Fibroblast of skin of abdomen (primary cell): ENCODE measurements at regions not wholly inside any gene's neighbourhood (a gene's known extent, or its start where the extent isn't known, plus 50 kb on each side); places are given as distances from the start of the nearest gene placed in this dataset.

Source experiments
- DNase-seq: peaks from one replicate; pipeline ENCODE4 v3.0.0-alpha.2; 2013

DNA sequence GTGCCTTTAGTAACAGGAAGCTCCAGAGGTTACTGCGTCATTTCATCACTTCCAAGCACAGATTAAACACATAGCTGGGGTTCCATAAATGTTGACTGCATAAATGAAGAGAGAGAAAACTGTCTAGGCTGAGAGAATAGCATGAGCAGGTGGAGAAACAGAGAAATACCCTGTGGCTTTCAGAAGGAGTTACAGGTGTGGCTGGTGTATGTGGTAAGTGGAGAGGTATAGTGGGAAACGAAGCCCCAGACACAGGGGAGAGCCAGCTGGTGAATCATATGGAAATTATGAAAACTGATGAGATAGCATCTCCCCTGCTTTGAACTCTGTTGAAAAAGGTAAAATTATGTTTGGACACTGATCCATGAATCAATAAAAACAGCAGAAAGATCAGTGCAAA lies 807.4 kb upstream of the POU3F3 start:
- DNase-seq, result no peak

DNA sequence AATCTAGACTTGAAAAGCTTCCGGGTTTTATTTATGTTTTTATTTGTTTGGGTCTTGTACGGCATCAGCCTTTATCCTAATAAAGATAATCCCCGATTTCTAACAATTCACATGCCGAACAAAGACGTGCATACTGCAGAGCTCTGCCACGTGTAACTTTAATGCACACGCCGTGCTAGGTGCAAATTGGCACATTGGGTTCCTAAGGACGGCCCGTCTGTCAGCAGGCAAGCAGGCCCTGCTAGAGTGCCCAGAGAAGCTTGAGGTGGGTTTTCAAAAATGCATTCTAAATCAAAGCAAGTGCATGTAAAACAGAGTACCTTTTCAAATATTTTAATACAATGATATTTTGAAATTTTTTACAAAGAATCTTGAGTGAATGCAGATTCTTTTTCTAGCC lies 806.4 kb upstream of the POU3F3 start:
- no peak for DNase-seq

DNA sequence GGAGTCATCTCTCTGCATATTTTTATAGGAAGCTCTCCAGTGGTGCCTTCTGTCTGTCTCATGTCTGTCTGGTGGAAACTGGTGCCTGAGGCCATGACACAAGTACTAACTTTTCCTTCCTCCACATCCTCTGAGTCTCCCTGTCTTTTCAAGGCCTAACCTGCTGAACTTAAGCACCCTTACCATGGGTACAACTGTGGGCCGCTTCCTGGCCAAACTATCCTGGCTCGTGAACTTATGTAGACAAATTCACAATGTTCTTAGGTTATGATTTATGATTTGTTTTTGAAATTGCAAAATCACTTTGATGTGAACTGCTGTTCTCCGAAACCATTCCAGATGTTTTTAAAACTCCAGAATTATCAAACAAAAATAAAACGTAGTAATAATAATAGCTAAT lies 804.5 kb upstream of the POU3F3 start:
- no peak for DNase-seq

DNA sequence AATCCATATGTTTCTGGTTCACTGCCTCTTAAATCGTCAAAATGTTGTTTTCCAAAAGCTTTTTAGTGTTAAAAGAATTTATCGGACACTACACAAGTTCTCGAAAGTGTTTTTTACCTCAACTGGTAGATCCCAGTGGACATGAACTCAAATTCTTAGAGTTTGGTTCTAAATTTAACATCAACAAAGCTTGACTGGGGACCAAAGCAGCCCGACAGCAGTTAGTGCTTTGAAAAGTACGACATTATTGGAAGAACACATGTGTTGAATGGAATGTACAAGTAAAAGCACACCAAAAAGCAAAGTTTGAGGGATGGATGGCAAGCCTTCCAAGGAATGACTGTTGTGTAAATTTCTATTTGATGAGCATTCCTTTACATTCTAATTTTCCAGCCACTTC lies 803.9 kb upstream of the POU3F3 start:
- DNase-seq, result no peak

DNA sequence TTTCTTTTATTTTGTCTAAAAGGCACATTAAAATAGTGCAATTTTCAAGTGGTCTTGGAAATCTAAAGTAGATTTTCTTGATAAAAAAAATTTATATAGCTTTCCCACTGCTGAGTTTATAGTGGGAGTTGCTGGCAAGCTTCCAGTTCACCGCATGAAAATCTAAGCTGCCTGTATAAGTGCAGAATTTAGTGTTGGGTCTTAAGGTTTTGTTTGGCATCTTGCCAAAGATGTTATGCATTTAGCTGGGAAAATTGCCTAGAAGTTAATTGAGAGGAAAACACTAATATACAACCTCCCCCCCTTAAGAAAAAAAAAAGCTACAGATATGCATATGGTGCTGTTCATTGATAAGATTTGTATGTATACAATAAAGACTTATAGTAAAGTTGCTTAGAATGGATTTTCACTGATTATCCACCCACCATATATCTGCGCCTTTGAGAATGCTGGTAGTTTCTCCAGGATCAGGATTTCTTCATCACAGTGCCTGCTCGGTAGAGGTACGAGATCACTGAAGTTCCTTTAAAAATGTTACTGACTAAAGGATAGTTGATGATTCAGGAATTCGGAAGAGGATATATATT lies 803.2 kb upstream of the POU3F3 start:
- DNase-seq, result no peak

DNA sequence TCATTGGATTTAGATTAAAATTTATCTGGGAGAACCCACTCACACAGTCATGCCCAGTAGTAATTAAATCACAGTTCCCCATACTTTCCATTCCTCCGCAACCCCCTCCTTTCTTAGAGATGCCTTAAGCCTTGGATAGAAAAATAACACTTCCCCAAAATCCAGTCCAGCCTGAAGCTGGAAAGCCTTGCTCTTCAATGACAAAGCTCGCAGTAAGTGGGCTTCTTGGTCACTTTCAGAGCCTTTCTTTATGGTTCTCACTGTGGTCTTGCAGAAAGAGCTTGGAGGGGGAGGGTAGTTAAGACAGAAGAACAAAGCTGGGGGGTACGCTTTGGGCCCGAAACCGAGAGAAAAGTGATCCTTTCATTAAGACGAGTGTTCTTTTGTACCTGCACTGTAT lies 802.1 kb upstream of the POU3F3 start:
- no peak for DNase-seq

DNA sequence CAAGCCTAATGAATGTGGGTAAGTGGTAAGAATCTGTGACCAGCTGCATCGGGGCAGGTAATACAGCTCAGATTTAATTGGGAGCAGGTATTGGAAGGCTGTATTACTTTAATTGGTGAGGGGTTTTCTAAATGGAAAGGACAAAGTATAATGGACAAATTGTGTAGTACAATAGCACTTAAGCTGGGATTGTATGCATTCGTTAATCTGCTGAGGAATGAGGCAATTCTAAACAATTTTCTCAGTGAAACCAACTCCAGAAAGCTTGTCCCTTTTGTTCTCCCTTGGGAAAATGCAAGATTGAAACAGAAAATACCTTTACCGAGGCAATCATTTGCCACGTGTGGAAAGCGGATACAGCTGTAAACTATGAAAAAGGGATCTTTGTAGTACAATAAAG lies 801.6 kb upstream of the POU3F3 start:
- no peak for DNase-seq

DNA sequence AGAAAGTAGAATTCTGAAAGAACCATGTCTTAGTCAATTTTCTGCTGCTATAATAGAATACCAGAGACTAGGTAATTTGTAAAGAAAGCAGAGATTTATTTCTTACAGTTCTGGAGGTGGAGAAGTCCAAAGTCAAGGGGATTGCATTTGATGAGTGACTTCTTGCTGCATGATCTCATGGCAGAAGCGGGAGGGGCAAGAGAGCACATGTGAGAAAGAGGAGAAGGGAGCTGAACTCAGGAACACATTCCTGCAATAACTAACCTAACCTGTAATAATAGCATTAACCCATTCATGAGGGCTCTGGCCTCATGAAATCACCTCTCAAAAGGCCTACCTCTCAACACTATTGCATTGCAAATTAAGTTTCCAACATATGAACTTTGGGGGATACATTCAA lies 797.5 kb upstream of the POU3F3 start:
- DNase-seq, result no peak

DNA sequence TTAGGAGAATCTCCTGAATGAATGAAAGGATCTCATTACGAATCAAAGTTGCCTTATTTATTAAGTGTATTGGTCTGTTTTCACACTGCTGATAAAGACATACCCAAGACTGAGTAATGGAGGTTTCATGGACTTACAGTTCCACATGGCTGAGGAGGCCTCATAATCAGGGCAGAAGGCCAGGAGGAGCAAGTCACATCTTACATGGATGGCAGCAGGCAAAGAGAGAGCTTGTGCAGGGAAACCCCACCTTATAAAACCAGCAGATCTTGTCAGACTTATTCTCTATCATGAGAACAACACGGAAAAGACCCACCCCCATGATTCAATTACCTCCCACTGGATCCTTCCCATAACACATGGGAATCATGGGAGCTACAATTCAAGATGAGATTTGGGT lies 785.2 kb upstream of the POU3F3 start:
- no peak for DNase-seq

DNA sequence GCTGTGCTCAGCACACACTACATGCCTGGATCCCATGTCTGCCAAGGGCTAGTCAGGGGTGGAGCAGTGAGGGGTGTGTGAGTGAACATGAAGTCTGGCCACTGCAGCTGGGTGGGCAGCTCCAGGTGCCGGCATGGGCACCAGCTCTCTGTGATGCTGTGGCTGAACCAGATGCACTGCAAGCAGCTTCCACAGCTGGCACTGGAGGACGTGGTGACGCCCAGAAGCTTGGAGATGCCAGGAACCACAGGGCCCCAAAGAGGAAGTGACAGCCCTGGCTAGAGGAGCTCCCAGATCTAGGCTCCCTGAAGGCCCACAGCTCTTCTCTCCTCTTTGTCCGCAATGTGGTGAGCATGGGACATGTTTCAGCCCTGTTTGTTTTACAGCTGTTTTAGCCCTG lies 776.3 kb upstream of the POU3F3 start:
- DNase-seq, result no peak

DNA sequence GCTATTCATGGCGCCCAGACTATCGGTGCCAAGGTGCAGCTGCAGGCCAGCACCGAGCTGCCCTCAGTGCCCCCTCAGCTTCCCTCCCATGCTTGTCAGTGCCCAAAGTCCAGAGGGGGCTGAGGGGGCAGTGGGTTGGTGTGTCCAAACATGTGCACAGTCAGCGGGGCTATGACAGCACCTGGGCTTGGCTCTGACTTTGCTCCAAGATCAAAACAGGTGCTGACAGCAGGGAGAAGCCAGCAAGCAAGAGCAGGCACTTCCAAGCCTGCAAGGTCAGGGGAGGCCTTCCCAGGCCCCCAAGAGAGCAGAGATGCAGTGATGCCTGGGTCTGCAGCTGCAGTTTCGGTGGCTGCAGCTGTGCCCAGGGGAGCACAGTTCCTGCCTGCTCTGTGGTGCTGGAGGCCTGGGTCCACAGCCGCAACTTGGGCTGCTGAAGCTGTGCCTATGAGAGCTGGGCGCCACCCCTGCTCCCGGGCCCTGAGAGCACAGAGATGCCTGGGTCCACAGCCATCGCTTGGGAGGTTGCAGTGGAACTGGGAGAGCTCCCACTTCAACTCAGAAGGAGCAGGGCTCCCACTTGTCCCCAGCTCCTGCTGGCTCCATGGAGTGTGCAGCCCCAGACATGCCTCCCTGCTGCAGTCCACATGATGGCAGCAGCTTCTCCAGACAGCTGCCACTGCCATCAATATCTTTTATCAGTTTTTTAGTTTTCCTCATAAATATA lies 775.3 kb upstream of the POU3F3 start:
- no peak for DNase-seq

DNA sequence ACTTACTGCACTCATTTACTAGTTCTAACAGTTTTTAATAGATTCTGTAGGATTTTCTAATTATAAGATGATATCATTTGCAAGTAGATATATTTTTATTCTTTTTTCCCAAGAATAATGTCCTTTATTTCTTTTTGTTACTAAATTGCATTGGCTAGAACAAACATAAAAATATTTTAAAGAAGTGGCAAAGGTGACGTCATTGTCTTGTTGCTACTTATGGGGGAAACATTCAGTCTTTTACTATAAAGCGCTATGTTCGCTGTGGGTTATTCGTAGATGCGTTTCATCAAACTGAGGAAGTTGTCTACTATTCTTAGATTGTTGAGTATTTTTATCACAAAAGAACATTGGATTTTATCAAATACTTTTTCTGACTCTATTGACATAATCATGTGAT lies 765.2 kb upstream of the POU3F3 start:
- no peak for DNase-seq

DNA sequence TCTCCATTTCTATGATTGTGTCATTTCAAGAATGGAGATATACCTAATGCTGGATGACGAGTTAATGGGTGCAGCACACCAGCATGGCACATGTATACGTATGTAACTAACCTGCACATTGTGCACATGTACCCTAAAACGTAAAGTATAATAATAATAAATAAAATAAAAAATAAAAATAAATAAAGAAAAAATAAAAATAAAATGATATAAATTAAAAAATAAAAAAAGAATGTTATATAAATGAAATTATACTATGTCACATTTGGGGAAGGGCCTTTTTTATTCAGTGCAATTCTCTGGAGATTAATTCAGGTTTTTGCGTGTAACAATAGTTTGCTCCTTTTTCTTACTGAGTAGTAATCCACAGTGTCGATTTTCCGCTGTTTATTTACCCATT lies 763.5 kb upstream of the POU3F3 start:
- DNase-seq, result no peak

DNA sequence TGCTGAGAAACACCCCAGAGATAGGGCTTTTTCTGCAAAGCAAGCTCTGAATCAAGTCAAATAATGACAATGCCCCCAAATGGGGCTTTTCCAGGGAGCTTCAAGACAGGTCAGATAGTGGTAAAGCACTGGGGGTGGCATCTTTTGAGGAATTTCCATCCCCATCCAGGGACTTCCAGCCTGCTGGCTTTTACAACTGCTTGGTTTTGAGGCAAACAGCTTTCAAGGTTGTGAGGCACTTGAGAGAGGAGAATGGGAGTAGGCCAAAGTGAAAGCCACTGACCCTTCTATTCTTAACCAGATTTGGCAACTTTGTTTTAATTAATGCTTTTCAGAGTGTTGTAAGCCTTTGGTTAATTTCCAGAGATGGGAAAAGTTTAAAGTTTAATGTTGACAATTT lies 762.0 kb upstream of the POU3F3 start:
- no peak for DNase-seq

DNA sequence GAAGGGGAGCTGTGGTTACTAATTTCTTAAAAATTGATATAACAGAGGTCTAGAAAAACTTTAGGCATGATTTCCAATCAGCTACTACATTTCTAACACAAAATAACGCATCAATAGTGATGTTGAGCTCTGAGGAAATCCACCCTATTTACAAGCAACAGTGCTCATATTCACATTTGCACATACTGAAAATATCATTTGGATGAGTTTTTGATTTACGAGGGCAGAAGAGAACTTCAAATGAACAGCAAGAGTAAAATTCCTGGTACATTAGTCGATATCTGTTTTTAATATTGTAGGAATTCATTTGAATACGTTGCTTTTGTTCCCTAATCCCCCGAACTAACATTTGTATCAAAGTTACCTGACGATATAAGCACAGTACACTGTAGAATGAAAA lies 761.0 kb upstream of the POU3F3 start:
- peak; percentile 63 for DNase-seq

DNA sequence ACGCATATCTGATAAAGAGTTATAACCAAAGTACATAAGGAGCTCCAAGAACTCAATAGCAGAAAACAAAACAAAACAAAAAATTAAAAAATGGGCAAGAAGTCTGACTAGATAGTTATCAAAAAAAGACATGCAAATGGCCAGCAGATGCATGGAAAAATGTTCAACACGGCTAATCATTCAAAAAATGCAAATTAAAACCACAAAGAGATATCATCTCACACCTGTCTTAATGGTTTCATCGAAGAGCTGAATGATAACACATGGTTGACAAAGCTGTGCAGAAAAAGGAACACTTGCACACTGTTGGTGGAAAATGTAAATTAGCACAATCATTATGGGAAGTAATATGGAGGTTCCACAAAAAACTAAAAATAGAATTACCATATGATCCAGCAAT lies 751.3 kb upstream of the POU3F3 start:
- no peak for DNase-seq

DNA sequence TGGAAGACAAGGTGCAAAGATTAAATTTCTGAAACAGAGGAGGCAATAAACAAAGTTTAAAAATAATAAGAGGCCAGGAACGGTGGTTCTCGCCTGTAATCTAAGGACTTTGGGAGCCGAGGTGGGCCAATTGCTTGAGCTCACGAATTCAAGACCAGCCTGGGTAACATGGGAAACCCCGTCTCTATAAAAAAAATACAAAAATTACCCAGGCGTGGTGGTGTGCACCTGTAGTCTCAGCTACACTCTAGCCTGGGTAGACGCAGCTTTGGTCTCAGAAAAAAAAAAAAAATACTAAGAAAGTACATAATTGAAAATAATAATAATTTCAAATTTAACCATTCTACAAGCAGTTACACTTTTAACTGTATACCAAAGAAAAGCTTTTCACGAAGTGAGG lies 744.6 kb upstream of the POU3F3 start:
- DNase-seq, result no peak

DNA sequence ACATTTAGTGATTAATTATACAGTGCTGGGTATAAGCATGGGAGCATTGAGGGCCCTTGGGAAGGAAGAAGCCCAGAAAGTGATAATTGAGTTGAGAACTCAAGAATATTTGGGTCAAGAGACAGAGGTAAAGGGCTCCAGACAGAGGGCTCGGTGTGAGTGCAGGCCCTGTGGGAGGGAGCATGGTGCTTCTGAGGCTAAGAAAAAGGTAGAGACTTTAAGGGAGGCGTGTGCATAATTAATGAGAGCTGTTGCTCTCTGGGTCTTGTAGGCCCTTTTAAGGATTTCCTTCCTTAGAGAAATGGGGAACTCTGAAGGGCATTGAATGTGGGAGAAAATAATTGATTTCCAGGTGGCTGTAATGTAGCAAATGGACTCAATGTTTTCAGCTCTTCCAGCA lies 735.0 kb upstream of the POU3F3 start:
- no peak for DNase-seq

DNA sequence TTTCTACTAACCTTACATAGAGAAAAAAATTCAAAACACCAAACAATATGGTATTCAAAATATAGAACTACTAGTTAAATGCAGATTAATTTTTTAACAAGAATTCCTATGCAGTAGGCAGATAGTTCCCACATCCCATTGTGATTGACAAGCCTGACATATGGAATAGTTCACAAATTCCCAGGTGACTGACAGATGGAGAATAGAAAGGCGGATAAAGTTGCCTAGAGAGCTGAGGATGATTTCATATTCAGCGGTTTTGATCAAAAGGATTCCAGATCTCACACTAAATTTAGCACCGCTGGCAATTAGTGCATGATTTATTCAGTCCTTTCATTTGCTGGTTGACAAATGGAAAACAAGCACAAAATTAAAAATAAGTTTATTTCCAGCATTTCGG lies 733.7 kb upstream of the POU3F3 start:
- no peak for DNase-seq

DNA sequence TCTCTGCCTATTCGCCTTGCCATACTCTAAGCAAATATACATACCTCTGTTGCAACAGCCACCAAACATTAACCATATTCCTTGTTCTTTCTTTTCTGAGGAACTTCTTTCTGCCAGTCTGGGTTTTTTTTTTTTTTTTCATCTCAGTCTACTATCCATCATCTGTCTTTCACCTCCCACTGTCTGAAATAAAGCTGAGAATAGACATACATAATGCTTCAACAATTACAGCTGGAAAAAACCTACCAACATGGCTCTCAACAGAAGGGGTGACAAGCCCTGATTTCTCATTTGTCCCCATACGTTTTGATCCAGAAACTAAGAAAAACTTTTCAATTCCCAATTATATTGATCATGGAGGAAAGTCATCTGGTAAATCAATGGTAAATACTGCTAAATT lies 728.8 kb upstream of the POU3F3 start:
- no peak for DNase-seq

DNA sequence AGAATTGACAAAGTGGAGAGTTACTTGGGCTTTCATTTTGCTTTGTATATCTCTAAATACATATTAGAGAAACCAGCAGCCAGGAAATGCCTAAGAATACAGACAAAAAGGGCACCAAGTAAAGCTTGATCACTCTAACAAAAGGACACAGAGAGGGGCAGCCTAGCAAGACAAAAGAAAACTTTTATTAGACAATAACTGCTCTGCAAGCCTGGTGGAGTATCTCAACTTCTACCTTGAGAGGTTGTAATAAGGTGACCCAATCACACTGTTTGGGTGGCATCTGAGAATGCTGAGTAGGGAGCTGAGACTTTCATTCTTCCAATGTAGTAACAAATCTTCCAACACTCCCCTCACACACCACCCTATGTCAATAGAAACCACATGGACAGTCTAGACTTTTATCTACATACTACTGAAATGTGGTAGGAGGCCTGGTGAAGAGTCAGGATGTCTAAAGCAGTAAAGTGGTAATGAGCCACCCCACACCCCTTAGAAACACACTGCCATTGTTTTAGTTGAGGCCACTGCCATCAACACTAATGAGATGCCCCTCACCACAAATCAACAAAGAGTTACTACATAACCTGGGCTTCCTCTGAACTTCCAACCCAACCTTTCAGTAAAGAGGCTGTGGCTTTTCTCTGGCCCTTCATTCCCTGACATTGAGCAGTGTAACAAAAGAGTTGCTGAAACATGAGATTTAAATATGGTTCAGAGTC lies 726.7 kb upstream of the POU3F3 start:
- DNase-seq, result no peak

DNA sequence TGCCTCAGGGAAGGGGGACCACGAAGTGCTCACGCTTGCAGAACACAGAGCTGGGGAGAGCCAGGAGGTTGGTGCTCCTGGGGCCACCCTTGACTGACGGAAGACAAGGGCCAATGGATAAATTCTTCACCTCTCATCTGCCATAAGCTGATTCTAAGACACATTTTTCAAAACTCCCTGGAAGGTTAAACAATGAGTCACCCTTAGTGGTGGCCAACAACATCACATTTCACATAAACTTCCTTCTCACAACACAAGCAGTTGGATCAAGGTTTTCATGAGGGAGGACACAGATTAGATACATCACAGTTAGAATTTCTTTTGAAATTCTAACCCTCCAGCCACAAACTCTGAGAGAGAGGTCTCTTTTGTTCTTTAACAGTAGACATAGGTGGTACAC lies 713.6 kb upstream of the POU3F3 start:
- DNase-seq, result no peak

DNA sequence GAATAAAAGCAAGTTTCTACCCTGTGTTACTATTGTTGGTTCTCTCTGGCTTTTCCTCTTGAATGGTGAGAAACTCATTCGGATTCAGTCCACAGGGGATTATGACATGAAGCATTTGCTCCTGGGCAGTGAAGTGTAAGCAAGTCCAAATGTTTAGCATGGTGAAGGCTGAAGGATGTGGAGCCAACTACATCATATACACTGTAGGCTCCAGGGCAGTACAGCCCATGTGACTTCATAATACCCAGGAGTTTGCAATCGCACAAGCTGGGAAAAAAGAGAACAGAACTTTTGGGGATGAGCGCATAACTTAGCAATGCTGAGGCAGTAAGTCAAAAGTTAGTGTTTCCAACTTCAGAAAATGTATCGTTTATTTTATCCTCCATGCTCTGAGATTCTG lies 695.7 kb upstream of the POU3F3 start:
- DNase-seq, result no peak

DNA sequence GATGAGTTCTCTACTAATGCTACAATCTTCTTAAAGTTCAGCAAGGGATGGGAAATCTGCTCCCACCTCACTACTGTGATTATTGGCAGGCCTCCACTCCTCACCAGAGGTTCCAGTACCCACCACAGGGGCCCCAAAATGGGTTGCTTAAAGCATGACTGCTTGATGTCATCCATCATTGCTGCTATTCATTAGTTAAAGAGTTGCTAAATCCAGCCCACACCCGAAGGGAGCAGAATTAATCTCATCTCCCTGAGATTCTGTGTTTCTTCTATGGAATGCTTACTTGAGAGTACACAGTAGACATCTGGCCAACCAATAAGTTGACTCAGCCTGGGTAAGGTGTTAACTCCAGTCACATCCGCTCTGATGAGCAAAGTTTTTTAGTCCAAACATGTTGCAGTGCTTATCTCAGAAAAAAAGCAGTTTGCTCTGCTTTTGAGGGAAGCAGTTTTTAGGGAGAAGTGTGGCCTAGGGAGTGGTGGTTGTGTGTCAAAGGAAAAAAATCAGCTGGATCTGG lies 690.2 kb upstream of the POU3F3 start:
- DNase-seq, result peak; percentile 1
